Epithelial cell of proximal tubule (primary cell): ENCODE measurements at regions not wholly inside any gene's neighbourhood (a gene's known extent, or its start where the extent isn't known, plus 50 kb on each side); places are given as distances from the start of the nearest gene placed in this dataset.

Experiments
- DNase-seq: peaks from one replicate; pipeline ENCODE4 v3.0.0-alpha.2; 2011; ENCODE audit warnings: low read depth
- H3K4me3 ChIP-seq: 2 replicates; pipeline ENCODE4 v1.5.1; 2011; ENCODE audit warnings: low read depth, mild to moderate bottlenecking, low read length
- CTCF ChIP-seq: conservative IDR thresholded peaks from 2 replicates; pipeline ENCODE4 v1.5.1; 2012; ENCODE audit warnings: low read depth, mild to moderate bottlenecking, low read length

- TF ChIP-seq CTCF = no peak
- no peak for DNase-seq
- H3K4me3 ChIP-seq = no peak overlapping the region
Observed at GRCh38 chr12:94755598-94755997, 105.2 kb upstream of the TMCC3 start.

- no peak overlapping the region for H3K4me3 ChIP-seq
- no peak for DNase-seq
- peak; percentile 52 for TF ChIP-seq CTCF
Observed at GRCh38 chr12:94754653-94755052, 104.3 kb upstream of the TMCC3 start.

DNA sequence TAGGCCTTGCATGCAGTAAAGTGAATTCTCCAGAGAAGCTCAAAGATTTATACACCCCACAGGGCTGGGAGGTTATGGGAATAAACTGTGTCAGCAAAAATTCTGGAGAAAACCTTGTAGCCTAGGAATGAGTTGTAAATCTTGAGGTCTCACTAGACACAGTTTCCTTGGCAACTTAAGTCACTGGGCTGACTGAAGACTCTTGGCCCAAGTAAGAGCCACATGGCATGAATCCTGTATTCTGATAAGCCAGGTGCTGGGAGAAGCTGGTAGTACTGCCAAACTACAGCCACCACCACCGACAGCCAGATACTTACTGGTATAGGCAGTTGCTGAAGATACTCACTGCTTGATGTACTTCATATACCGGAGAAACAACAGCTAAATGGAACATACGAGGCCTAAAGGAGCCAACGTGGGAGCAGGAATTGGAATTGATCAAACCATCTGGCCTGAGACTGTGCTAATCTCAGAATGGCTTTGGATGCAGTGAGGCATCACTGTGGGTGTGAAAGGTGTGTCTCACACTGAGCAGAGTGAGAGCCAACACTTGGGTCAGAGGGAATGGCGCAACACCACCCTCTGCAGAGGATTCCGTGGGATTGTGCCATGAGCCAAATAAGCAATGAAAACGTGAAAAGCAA is 102.8 kb upstream of the TMCC3 start:
- no peak for DNase-seq
- TF ChIP-seq CTCF = peak; percentile 43
- no peak overlapping the region for H3K4me3 ChIP-seq

GRCh38 chr12:94750864-94751263 is 100.5 kb upstream of the TMCC3 start:
- DNase-seq = no peak
- H3K4me3 ChIP-seq = no peak overlapping the region
- no peak for TF ChIP-seq CTCF

DNA sequence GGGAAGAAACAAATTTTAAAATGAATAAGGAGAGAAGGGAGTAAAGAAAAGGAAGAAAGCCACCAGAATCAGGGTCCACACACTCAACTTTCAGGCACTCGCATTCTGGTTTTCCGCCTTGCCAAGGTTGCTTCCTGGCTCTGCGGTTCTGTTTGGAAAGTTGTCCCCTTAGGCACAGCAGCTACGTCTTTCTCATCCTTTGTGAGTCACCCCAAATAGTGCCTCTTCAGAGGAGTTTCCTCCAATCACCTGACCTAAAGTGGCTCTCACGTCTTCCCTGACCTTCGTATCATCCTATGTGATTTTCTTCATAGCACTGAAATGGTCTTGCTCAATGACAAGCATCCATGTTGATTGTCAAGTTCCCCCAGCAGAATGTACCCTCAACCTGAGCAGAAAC is 99.5 kb upstream of the TMCC3 start:
- H3K4me3 ChIP-seq = no peak overlapping the region
- no peak for DNase-seq
- TF ChIP-seq CTCF = no peak

DNA sequence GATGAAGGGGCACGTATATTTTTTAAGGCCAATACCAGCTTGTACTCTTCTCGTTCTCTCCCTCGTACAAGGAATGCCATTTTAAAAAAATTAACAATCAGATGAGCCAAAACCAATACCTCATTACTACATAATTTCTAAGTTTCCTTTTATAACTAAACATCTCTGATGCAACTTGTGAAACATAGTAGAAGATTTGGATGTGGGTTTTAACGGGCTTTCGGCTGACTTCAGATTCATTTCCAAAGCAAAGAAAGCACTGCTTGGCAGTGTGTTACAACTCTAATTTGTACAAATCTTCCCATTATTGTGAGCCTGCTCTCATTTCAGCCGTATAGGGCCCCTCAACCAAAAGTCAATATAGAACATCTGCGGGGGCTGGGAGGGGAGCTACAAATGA is 99.1 kb upstream of the TMCC3 start:
- H3K4me3 ChIP-seq = no peak overlapping the region
- no peak for DNase-seq
- TF ChIP-seq CTCF = no peak

- no peak for TF ChIP-seq CTCF
- no peak for DNase-seq
- H3K4me3 ChIP-seq = no peak overlapping the region
Observed at GRCh38 chr12:94748726-94749421, 98.5 kb upstream of the TMCC3 start.
